ENCODE measurements at regions not wholly inside any gene's neighbourhood (a gene's known extent, or its start where the extent isn't known, plus 50 kb on each side); places are given as distances from the start of the nearest gene placed in this dataset.
"Not testable (repeated sequence)": the region's sequence is repeated elsewhere in the genome, so short reads cannot be mapped to it uniquely, and the experiment has no call there.

DNA sequence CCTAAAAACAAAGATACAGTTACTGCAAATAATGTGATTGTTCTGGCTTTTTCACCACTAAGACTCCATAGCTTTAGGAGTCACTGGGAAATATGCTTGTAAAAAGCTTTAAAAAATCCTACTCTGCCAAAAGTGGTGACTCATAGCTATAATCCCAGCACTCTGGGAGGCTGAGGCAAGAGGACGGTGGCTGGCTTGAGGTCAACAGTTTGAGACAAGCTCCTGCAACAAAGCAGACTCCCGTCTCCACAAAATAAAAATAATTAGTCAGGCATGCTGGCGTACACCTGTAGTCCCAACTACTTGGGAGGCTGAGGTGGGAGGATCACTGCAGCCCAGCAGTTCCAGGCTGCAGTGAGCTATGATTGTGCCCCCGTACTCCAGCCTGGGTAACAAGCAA is 406.4 kb downstream of the HTR1A start:
- no peak for DNase-seq (ENCODE audit: low read depth)

DNA sequence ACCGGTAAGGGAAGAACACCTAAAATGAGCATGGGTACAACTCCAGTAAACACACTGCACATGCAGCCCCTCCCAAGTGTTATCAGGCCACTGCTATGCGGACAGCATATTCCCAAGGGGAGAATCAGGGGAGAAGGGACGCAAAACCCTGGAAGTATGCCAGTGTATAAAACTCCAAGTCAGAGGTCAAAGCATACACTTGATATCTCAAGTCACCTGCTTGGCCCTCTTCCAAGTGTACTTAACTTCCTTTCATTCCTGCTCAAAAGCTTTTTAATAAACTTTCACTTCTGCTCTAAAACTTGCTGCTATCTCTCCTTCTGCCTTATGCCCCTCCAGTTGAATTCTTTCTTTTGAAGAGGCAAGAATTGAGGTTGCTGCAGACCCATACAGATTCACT is 408.1 kb downstream of the HTR1A start:
- DNase-seq (ENCODE audit: low read depth), result no peak

DNA sequence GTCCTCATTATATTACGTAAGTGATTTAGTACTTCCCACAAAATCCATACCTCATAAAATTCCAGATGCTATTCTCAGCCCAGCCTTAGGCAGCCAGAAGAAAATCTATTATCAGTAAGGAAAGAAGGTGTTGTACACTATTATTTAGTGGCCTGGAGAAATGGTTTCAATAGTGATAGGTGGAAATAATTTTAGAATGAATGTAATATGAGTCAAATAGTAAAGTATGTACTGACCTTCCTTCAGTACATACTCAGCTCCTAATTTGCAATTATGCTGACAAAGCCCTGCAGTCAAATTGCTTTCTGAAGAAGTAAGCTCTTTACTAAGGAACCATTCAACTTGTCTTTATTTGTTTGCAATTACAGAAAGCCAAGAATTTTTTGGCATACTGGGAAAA is 409.2 kb downstream of the HTR1A start:
- no peak for DNase-seq (ENCODE audit: low read depth)

DNA sequence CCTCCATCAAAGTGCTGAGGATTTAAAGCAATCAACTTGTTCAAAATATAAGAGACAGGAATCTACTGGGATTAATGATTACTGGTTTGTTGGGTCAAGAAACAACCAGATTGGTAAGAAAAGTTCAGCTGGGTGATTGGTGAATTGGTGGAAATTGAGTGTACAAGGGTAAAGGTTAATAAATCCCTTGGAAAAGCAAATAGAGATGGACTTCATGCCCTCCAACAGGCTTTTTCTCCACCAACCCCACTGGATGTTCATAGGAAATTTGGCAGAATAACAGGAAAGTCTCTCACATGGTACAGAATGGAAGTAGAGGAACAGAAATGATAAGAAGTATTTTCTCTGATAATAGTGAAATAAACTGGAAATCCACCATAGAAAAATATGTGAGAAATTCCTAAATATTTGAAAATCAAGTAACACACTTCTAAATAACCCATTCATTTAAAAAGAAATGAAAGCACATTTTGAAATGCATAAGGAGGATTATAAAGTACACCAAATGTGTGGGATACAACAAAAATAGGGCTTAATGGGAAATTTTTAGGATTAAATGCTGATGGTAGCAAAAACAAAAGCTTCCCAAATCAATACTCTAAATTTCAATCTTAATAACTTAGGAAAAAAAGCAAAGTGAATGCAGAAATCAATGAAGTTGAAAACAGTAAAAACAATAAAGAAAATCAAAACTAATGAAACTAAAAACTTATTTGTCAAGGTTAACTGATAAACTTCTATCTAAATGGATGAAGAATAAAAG is 426.2 kb downstream of the HTR1A start:
- DNase-seq (ENCODE audit: low read depth), result no peak

DNA sequence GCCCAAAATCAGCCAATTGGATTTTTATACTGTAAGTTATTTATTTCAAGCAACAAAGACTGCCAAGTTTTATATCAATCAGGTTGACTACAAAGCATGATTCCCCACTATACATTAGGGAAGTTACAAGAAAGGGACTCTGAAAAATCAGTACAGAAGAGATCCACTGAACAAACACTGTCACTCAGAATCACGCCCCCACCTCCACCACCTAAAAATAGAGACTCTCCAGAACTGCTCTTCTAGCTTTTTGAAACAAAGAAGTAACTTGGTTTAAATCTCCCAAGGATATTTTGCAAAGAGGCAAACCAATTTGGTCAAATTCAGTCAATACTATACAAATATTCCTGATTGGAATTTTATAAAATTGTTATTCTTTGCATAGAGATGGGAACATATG is 438.0 kb downstream of the HTR1A start:
- no peak for DNase-seq (ENCODE audit: low read depth)

DNA sequence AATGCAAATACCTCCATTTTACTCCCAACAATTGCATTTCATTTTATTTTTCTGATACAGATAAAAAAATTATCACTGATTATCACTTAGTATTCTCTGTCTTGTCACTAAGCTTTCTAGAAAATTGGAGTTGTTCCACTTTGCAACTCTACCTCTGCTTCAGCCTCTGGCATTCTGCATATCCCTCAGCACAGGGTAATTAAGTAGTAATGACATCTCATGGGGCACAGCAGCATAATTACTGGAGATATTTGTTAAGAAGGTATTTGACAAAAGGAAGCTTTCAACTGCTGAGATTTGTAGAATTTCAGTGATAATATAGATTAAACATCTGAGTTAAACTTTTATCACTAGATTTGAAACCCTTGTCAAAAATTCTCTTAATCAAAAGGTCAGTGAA is 446.2 kb downstream of the HTR1A start:
- DNase-seq (ENCODE audit: low read depth), result no peak

DNA sequence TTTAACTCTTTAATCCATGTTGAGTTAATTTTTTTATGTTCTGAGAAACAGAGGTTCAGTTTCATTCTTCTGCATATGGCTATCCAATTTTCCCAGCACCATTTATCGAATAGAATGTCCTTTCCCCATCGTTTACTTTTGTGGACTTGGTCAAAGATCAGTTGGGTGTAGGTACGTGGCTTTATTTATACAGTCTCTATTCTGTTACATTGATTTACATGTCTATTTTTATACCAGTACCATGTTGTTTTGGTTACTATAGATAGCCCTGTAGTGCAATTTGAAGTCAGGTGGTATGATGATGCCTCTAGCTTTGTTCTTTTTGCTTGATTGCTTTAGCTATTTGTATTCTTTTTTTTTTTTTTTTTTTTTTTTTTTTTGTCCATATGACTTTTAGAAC is 462.0 kb downstream of the HTR1A start:
- DNase-seq (ENCODE audit: low read depth), result no peak

DNA sequence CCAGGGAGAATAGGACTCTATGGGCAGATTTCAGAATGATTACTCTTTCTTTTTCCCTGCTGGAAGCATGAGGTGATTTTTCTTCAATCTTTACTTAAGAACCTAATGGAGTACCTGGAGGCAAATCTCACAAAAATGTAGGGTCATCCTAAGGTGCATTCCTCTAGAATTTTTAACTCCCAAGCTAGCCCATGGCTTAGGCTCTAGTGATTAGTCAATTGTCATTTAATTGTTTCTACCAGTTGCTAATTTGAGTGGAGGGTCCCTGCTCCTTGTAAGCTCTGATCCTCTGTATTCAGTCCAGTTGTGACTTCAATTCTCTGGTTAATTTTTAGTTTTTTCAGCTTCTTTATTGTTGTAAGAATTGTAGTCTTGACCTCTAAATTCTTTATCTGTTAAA is 467.0 kb downstream of the HTR1A start:
- no peak for DNase-seq (ENCODE audit: low read depth)

DNA sequence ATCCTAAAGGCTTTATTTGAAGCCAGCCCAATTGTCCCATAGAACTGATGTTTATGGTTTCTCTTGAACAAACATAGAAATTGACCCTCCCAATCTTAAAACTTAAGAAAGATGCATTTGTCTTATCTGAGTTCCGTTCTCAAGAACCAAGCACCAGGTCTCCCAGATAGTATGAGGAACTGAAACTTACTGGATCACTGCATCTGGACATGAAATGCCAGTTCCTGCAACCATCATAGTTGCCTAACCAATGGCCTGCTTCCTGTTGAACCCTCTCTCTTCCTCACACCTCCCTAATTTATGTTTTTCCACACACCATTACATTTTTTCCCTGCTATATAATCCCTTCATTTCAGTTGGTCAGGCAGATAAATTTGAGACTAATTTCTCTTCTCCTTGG is 478.9 kb downstream of the HTR1A start:
- no peak for DNase-seq (ENCODE audit: low read depth)

DNA sequence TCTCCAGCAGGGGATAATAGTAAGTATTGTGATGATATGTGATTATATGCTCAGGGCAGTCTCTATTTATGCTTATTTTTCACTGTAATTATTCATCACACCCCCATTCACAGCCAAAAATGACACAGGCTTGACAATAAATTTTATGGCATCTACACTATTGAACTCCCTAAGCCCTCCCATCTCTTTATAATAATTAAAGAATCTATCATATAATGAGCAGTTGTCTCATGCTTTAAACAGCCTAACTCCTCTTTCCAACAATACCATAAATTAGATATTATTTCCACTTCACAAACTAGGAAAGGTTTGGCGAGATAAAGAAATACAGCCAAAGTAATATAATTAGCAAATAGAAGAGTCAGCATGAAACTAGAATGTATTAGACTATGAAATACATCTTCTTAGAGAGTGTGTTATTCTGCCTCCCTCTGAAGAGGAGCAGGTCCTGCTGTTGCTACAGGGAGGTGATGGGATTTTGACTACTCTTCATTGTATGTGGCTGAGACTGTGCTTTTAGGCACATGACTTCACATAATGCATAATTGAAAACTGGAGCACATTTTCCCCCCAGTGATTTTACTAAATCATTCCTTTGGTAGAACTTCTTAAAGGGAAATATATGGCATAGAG is 488.8 kb downstream of the HTR1A start:
- no peak for DNase-seq (ENCODE audit: low read depth)

DNA sequence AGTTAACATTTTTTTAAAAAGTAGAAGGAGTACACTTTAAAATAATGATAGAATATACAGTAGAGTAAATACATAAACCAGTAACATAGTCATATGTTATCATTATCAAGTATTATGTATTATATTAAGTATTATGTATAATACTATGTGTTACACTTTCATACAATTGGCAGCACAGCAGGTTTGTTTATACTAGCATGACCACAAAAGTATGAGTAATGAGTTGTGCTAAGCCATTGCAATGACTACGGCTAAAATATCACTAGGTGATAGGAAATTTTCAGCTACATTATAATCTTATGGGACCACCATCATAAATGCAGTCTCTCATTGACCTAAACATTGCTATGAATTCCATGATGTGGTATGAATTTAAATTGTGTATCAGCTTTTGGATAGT is 506.0 kb downstream of the HTR1A start:
- DNase-seq (ENCODE audit: low read depth), result no peak

DNA sequence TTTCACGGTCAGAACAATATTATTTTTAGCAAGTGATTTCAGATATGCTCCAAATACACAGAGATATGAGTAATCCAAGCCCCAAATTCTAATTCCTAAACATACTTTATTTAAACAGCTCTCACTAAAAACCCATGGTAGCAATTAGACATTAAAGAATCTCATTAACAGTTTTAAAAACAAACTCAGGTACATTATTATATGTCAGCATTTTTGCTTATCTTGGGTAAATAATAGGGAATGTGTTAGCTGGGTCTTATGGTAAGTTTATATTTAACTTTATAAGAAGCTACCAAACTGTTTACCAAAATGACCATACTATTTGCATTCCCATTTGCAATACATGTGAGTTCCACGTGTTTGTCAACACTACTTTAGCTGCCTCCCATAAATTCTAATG is 511.1 kb downstream of the HTR1A start:
- no peak for DNase-seq (ENCODE audit: low read depth)

DNA sequence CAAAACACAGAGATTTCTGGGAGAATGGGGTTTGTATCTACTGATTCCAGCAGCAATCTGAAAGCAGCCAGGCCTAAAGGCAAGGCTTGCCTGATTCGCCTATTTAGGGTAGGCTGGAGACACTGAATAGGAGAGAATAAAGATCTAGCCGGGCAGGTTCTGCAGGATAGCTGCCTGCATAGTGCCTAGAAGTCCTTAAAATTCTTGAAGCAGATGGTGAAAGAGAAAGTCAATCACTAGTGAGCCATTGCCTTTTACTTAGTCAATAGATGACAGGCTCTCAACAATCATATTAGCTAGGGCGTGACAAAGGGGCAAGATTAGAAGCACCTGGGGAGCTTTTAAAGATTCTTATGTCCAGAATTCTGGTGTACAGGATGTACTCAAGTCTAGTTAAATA is 522.7 kb downstream of the HTR1A start:
- DNase-seq (ENCODE audit: low read depth), result no peak

DNA sequence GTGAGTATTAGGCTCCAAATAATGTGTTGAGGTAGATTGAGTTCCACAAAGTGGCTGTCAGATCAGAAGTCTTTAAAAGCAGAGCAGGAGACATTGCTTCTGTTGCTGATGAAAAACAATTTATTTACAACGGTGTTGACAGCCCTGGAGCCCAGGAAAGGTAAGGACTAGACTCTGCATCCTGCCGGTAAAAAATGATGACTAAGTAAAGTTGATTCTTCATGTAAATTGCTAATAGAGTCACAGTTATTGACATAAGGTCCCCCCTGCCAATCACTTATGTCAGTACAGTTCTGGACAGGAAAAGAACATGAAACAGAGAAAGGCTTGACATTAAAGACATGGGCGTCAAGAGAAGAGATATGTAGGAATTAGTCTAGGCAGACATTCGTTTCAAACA is 552.5 kb downstream of the HTR1A start:
- DNase-seq (ENCODE audit: low read depth), result no peak

DNA sequence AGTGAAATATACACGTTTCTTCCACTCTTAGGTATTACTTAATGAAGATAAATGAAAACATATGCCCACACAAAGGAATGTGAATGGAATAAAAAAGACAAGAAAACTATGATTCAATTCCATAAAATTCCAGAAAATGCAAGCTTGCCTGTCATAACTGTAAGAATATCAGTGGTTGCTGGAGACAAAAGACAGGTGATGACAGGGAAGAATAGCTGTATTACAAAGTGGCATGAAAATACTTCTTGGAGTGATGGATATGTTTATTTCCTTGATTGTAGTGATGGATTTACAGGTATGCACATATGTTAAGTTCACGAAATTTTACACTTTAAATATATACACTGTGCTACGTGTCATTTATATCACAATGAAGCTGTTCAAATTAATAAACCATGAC is 553.3 kb downstream of the HTR1A start:
- no peak for DNase-seq (ENCODE audit: low read depth)

DNA sequence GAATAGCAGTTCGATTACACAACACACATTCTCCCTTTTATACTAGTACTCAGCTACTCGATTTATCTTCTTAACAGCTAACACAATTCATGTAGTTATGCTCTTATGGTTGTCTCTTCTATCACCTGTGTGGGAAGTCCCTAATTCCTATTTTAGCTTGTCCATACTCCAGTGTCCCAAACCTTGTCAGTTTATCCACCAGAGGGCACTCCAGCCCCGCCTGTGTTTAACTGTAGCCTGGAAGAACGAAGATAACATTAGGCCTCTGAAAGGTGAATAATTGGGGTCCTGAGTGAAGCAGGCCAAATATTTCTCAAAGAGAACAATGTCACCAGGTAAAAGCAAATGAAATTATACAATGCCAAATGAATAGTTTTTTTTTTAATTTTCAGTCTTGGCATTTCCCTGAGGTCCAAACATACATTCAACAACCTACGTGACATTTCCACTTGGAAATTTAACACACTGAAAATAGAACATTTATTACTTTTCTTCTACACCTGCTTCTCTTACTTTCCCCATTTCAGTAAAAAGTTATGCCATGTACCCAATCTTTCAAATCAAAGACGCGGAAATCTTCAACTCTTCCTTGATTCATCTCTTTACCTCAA is 560.7 kb downstream of the HTR1A start:
- DNase-seq (ENCODE audit: low read depth), result peak; percentile 14

DNA sequence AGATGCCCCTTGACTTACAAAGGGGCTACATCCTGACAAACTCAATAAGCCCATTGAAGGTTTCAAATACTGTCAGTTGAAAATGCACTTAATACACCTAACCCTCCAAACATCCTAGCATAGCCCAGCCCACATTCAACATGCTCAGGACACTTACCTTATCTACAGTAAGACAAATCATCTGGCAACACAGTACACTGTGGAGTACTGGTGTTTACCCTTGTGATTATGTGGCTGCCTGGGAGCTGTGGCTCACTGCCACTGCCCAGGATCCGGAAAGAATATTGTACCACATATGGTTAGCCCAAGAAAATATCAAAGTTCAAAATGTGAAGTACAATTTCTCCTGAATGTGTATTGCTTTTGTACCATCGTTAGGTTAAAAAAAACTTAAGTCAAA is 562.2 kb downstream of the HTR1A start:
- no peak for DNase-seq (ENCODE audit: low read depth)

DNA sequence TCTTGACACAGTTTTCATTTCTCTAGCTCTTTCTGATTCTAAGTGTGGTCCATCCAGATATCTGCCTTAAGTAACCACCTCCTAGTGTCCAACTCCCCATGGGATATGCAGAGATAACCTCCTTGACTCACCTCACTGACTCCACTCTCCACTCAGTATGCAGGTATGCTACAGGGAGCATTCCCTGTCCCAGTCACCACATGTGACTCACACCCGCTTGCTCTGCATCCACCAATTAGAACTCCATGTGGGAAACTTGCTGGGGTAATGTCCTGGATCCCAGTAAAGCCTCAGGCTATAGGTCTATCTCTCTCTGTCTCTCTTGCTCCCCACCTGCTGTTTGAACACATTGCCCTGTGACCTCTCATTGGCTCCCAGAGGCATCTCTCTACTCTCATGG is 563.9 kb downstream of the HTR1A start:
- DNase-seq (ENCODE audit: low read depth), result peak; percentile 1

DNA sequence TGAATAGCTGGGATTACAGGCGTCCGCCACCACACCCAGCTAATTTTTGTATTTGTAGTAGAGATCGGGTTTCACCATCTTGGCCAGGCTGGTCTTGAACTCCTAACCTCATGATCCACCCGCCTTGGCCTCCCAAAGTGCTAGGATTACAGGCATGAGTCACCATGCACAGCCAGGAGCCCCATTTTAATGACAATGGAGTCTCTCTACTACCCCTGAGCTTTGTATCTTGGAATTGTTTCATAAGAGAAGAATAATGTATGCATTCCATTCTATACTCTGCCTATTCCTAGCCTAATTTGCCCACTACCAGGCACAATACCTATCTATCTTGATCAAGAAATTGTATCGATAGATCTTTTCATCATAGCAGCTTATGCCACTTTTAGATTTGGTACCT is 574.1 kb downstream of the HTR1A start:
- DNase-seq (ENCODE audit: low read depth), result not testable (repeated sequence)

DNA sequence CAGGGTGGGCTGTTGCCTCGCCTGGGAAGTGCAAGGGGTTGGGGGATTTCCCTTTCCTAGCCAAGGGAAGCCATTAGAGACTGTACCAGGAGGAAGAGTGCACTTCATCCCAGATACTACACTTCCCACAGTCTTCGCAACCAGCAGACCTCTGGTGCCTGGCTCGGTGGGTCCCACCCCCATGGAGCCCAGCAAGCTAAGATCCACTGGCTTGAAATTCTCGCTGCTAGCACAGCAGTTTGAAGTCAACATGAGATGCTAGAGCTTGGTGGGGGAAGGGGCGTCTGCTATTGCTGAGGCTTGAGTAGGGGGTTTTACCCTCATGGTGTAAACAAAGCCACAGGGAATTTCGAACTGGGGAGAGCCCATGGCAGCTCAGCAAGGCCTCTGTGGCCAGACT is 586.4 kb downstream of the HTR1A start:
- DNase-seq (ENCODE audit: low read depth), result no peak

DNA sequence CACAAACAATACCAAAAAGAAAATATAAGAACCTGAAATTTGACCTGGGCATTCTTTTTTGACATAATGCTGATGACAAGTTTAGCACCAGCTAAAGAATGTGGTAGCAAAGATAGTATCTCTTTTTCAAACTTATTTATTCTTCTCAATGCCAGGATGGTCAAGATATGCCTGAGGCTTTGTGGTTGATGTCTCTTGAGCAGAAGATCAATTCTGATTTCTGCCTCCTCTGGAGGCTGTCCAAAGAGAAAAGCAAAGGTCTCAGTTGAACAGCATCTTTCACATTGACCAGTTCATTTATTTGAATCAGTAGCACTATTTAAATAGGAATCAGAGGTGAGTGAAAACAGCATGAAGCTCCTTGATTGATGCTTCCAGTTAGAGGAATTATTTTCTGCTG is 588.2 kb downstream of the HTR1A start:
- no peak for DNase-seq (ENCODE audit: low read depth)

DNA sequence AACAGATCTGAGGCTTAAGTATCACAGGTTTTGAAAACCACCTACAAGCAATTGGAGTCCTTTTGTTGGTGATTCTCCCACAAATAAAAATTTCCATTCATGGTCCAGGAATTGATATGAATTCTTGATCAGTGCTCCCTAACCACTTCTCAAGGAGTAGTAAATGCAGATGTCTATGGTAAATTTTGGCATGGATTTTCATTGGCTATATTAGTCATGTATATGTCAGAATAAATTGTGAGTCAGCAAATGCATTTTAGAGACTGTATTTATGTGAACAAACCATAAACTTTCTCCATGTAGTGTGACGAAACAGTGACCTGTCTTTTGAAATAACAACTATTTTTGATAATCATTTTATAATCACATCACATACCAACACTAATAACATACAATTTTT is 611.1 kb downstream of the HTR1A start:
- no peak for DNase-seq (ENCODE audit: low read depth)

DNA sequence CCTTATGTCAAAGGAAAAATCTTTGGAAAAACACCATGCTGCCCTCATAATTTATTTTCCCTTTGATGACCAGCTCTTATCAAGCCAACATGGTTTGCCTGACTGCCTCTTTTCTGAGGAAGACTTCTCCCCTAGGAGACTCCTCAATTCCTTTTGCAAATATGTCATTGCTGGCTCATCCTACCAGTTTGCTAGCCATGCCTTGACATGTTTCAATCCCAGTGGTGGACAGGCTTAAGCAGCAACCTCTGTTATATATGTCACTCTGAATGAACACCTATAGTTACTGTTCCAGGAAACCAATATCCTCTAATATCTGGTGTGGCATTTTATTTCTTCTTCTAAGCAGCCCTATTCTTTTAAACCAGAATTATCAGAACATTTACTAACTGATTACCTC is 615.8 kb downstream of the HTR1A start:
- DNase-seq (ENCODE audit: low read depth), result no peak

DNA sequence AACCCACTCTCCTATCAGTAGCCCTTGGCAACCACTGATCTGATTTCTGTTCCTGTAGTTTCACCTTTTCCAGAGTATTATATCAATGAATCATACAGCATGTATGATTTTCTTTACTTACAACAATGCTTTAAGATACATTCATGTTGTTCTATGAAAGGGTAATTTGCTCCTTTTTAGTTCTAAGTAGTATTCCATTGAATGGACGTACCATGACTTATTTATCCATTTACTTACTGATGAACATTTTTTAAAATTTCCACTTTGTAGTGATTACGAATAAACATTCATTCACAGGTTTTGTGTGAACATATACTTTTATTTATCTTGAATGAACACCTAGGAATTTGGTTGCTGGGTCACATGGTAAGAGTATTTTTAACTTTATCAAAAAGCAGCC is 620.8 kb downstream of the HTR1A start:
- DNase-seq (ENCODE audit: low read depth), result no peak

Measured in amniotic epithelial cell (primary cell).